ENCODE measurements at regions not wholly inside any gene's neighbourhood (a gene's known extent, or its start where the extent isn't known, plus 50 kb on each side); places are given as distances from the start of the nearest gene placed in this dataset.
A peak's percentile ranks its signal among the peaks of the same experiment; 100 is the strongest.

GRCh38 chr2:42882756-42883155 lies 90.4 kb upstream of the HAAO start:
- no peak overlapping the region for H3K4me3 ChIP-seq
- FAIRE-seq (no peak), ATAC-seq (no peak), DNase-seq (no peak)
- H3K27me3 ChIP-seq, result no peaks in the 10 kb centered on the region
- H3K4me1 ChIP-seq, result peaks cover 0 to 10% (median 4%) of the 10 kb centered on the region in 3 donors
- no peaks in the 10 kb centered on the region for H3K36me3 ChIP-seq
- H3K9me3 ChIP-seq, result no peaks in the 10 kb centered on the region
- no peak for TF ChIP-seq CTCF (IDR thresholded peaks at IDR 0.05)
- no peak overlapping the region for H3K27ac ChIP-seq
- intact Hi-C loops (cut with DNase I), result no loop called here
- 93 to 100% methylated on average over 1 of the region's 1 CpG for WGBS, 2 donors

GRCh38 chr2:42881732-42882131 lies 89.3 kb upstream of the HAAO start:
- no peak for TF ChIP-seq CTCF (IDR thresholded peaks at IDR 0.05)
- Histone ChIP-seq H3K4me1 (peaks cover 0 to 10% (median 4%) of the 10 kb centered on the region in 3 donors), H3K9me3 (no peaks in the 10 kb centered on the region), H3K4me3 (no peak overlapping the region), H3K27me3 (no peaks in the 10 kb centered on the region), H3K27ac (no peak overlapping the region), H3K36me3 (no peaks in the 10 kb centered on the region)
- FAIRE-seq (no peak), DNase-seq (no peak), ATAC-seq (no peak)
- intact Hi-C loops (cut with DNase I), result no loop called here
- 92 to 93% methylated on average over 1 of the region's 1 CpG for WGBS, 2 donors

DNA sequence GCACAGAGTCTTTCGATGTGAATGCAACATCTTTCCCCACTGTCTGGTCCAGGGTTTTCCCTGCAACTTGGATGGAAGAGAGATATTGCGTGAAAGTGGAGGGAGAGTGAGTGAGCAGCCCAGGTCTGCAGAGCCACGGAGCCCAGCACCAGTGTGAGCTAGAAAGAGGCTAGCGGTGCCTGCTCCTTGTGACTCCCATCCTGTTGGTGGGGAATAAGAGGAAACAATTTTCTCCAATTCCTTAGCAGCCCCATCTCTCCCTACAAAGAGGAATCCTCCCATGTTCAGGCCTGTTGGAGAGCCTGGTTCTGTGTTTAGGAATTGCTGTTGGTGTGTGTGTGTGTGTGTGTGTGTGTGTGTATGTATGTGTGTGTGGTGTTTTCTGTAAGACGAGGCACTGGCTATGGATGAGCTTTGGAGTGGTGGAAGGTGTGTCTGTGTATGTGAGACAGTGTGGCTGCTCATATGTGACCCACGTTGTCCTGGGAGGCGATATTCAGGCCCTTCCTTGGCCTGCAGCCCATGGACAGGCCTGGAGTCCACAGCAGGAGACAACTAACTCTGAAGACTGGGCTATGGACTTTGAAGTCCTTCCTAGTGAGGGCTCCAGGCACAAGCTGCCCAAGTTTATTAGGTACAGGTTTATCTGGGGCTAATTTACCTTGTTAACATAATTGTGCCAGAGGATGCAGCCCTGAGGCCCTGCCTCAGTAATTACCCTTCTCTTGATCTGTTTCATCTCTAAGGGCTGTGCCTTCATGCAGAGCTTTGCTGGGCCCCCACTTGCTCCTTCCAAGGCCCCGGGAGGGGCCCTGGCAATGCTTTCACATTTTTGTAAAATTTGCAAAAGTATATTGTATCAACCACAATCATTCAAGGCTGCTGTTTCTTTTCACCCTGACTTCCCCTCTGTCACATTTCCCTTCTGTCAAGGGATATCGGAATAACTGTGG lies 88.6 kb upstream of the HAAO start:
- H3K36me3 ChIP-seq, result no peaks in the 10 kb centered on the region
- DNase-seq (no peak), FAIRE-seq (no peak), ATAC-seq (no peak)
- TF ChIP-seq CTCF (IDR thresholded peaks at IDR 0.05), result no peak
- peaks cover 0 to 10% (median 4%) of the 10 kb centered on the region in 3 donors for H3K4me1 ChIP-seq
- intact Hi-C loops (cut with DNase I), result no loop called here
- no peaks in the 10 kb centered on the region for H3K9me3 ChIP-seq
- H3K27ac ChIP-seq, result no peak overlapping the region
- no peak overlapping the region for H3K4me3 ChIP-seq
- 87 to 89% methylated on average over 9 of the region's 9 CpGs for WGBS, 2 donors
- no peaks in the 10 kb centered on the region for H3K27me3 ChIP-seq

DNA sequence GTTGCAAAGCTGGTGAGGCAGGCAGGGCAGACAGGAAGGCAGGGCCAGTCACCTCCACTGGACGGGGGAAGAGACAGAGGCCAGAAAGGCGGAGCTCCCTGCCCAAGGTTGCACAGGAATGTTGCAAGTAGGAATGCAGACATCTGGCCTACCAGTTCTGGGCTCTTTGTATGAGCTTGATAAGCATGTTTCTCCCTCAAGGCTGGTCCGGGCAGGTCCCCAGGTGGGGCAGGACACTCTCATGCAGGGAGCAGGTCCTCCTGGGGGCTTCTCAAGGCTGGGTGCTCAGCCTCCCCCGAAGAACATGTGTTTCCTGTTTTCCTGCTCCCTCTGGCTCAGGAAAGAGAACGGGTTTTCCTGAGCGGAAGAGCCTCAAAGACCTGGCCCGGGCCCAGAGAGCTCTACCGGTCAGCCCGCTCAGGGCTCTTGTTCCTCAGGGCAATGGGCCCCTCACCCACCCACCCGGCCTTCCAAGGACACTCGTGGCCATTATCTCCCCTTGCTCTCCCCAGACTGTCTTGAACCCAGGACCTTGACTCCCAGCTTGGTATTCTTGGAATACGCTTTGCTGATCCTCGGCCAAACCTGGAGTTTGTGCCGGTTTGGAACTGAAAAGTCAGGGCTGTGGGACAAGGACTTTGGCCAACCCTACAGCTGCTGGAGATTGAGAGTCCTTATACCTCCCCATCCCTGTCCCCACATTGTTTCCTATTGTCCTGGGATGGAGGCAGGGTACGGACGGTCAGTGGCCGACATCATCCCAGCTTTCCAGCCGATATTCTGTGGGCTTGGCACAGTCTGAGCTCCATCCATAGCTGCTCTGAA lies 87.7 kb upstream of the HAAO start:
- no peak for TF ChIP-seq CTCF (IDR thresholded peaks at IDR 0.05)
- Histone ChIP-seq H3K9me3 (no peaks in the 10 kb centered on the region), H3K27me3 (no peaks in the 10 kb centered on the region), H3K27ac (no peak overlapping the region), H3K4me1 (peaks cover 0 to 10% (median 4%) of the 10 kb centered on the region in 3 donors), H3K4me3 (no peak overlapping the region), H3K36me3 (no peaks in the 10 kb centered on the region)
- no peak for FAIRE-seq
- peak; percentile 42 to 74 (median 62) for ATAC-seq
- intact Hi-C loops (cut with DNase I), result no loop called here
- WGBS, 2 donors, result 42 to 49% methylated on average over 18 of the region's 18 CpGs
- peak in 4 of 6 donors; percentile 29 to 40 (median 36) for DNase-seq

Measured in pancreas (tissue), 10 donors.